ENCODE measurements at regions not wholly inside any gene's neighbourhood (a gene's known extent, or its start where the extent isn't known, plus 50 kb on each side); places are given as distances from the start of the nearest gene placed in this dataset.

- H3K4me3 ChIP-seq (replicated peaks; ENCODE audit: insufficient read depth, low read length), result no peak overlapping the region
- DNase-seq (ENCODE audit: low read depth in 1 of 2, low spot score in 1 of 2), result no peak
- no peak overlapping the region for H3K27ac ChIP-seq (replicated peaks)
- no peak for TF ChIP-seq REST (IDR thresholded peaks at IDR 0.05; ENCODE audit: insufficient replicate concordance, low read depth)
- TF ChIP-seq GABPA (IDR thresholded peaks at IDR 0.05; ENCODE audit: low read depth), result no peak
- no peak for TF ChIP-seq POLR2AphosphoS5 (IDR thresholded peaks at IDR 0.05; ENCODE audit: low read depth)
- TF ChIP-seq SPI1 (IDR thresholded peaks at IDR 0.05; ENCODE audit: borderline replicate concordance, low read depth), result no peak
- TF ChIP-seq CTCF (IDR thresholded peaks at IDR 0.05; ENCODE audit: insufficient read depth, low read length), result no peak
- H3K27me3 ChIP-seq (ENCODE audit: insufficient read depth, poor library complexity, severe bottlenecking), result no peaks in the 10 kb centered on the region
Measured at GRCh38 chr21:38881131-38881530, 75.4 kb downstream of the ETS2 start.

- no peak overlapping the region for H3K4me3 ChIP-seq (replicated peaks; ENCODE audit: insufficient read depth, low read length)
- H3K27me3 ChIP-seq (ENCODE audit: insufficient read depth, poor library complexity, severe bottlenecking), result no peaks in the 10 kb centered on the region
- DNase-seq (ENCODE audit: low read depth in 1 of 2, low spot score in 1 of 2), result no peak
- TF ChIP-seq SPI1 (IDR thresholded peaks at IDR 0.05; ENCODE audit: borderline replicate concordance, low read depth), result no peak
- TF ChIP-seq CTCF (IDR thresholded peaks at IDR 0.05; ENCODE audit: insufficient read depth, low read length), result no peak
- TF ChIP-seq POLR2AphosphoS5 (IDR thresholded peaks at IDR 0.05; ENCODE audit: low read depth), result no peak
- no peak for TF ChIP-seq GABPA (IDR thresholded peaks at IDR 0.05; ENCODE audit: low read depth)
- TF ChIP-seq REST (IDR thresholded peaks at IDR 0.05; ENCODE audit: insufficient replicate concordance, low read depth), result no peak
- no peak overlapping the region for H3K27ac ChIP-seq (replicated peaks)
Measured at GRCh38 chr21:38880577-38880966, 74.8 kb downstream of the ETS2 start.

DNA sequence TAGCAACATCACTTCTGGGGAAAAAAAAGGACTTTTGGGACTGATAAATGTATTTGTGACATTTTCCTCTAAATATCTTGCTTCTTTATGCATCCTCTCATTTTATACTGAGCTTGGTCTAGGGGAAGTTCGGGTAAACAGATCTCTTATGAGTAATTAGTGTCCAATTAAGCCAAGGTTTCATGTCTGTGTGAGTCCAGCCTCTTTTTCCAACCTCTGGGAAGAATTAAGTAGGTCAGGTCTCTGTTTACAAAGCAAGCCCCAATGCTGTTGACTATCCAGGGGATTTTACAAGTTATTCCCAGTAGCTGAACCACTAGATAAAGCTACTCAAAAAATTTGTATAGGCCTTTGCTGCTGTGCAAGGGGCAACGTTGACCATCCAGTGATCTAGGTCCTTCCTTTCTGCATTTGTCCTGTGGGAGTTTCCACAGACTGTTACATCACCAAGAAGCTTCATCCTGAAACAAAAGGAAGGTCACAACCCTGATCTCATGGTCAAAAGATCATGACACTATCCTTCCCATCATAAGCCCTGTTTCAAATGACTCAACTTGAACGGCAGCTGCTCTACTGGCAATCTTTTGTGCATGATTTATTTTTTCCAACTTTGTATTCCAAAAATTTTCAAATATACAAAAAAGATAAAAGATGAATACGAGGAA lies 74.3 kb downstream of the ETS2 start:
- Histone ChIP-seq H3K27me3 (ENCODE audit: insufficient read depth, poor library complexity, severe bottlenecking) (no peaks in the 10 kb centered on the region), H3K4me3 (replicated peaks; ENCODE audit: insufficient read depth, low read length) (no peak overlapping the region), H3K27ac (replicated peaks) (no peak overlapping the region)
- no peak for TF ChIP-seq POLR2AphosphoS5 (IDR thresholded peaks at IDR 0.05; ENCODE audit: low read depth)
- no peak for TF ChIP-seq CTCF (IDR thresholded peaks at IDR 0.05; ENCODE audit: insufficient read depth, low read length)
- TF ChIP-seq REST (IDR thresholded peaks at IDR 0.05; ENCODE audit: insufficient replicate concordance, low read depth), result no peak
- TF ChIP-seq GABPA (IDR thresholded peaks at IDR 0.05; ENCODE audit: low read depth), result no peak
- TF ChIP-seq SPI1 (IDR thresholded peaks at IDR 0.05; ENCODE audit: borderline replicate concordance, low read depth), result no peak
- no peak for DNase-seq (ENCODE audit: low read depth in 1 of 2, low spot score in 1 of 2)

All from HL-60 (cell line).